HG03196 (cell line): ENCODE measurements at regions not wholly inside any gene's neighbourhood (a gene's known extent, or its start where the extent isn't known, plus 50 kb on each side); places are given as distances from the start of the nearest gene placed in this dataset.

Source experiments
- ATAC-seq: cut with Tn5 transposase; IDR thresholded peaks from one replicate; pipeline ENCODE4 v1.9.1; 2021; ENCODE audit not compliant: unreplicated experiment

DNA sequence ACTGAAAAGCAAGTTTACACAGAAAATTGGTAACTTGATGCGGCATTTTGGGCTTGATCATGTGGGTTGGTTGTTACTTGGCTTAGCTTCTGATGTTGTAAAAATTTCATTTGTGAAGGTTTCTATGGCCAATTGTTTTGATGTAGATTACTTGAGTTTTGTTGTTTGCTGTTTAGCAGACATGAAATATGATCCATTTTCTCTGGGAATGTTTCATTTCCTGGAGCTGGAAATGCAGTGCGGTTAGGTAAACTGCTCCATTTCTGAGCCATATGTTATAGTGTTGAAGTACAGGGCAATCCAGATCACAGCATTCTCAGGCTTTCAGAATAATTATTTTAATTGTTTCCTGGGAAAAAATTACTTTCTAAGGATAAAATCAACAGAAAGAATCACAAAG, 396.9 kb downstream of the ENC1 start:
- ATAC-seq: no peak

DNA sequence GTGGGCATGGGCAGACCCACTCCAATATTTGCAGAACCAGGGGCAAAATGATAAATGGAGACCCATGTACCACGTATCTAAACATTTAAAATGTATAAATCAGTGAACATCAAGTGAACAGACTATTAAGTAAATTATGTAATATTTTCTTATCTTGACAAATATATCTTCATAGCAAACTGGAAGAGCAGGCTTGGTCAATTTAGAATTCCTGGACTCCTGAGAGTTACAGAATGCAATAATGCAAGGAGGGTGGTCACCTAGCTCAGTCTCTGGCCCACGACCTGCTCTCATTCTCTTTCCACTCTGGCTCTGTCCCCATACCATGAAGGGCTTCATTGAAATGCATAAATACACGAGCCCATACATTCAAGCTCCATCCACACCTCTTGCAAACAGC, 398.0 kb downstream of the ENC1 start:
- no peak for ATAC-seq

DNA sequence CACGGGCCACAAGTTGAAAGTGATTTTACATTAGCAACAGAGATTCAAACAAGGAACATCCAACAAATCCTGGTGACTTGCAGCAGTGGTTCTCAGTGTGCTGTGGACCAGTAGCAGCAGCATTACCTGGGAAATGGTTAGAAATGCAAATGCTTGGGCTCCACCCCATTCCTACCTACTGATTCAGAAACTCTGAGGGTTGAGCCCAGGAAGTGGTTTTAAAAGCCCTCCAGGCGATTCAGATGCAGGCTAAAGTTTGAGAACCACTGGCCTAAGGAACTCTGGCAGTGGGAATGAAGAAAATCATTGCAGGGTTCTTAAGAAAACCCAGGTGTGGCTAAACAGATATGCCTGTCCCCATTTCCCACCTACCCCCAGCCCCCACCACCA, 398.8 kb downstream of the ENC1 start:
- ATAC-seq: no peak

GRCh38 chr5:74240783-74241750, 399.5 kb downstream of the ENC1 start:
- ATAC-seq: no peak

GRCh38 chr5:74239261-74239660, 401.3 kb downstream of the ENC1 start:
- ATAC-seq: no peak

- ATAC-seq: no peak
Observed at GRCh38 chr5:74237571-74238145, 402.9 kb downstream of the ENC1 start.

- no peak for ATAC-seq
Observed at GRCh38 chr5:74235552-74235951, 405.0 kb downstream of the ENC1 start.

DNA sequence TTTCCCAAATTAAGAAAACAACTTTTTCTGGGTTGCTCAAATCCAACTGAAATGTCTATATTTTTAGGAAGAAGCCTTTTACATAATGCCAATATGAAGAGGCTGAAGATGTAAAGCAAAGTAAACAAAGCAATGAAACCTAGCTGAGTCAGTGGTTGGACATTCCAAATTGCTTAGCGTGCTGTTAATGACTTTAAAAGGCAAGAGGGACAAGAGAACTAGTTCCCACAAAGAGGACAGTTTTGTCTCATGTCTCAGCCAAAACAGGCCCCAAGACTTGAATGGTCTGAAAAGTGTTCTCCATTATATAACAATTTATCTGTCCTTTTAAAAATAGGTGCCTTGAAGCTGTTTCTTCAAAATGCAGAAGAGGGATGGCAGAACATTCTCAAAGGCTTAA, 407.0 kb downstream of the ENC1 start:
- no peak for ATAC-seq

GRCh38 chr5:74233091-74233490, 407.4 kb downstream of the ENC1 start:
- no peak for ATAC-seq

DNA sequence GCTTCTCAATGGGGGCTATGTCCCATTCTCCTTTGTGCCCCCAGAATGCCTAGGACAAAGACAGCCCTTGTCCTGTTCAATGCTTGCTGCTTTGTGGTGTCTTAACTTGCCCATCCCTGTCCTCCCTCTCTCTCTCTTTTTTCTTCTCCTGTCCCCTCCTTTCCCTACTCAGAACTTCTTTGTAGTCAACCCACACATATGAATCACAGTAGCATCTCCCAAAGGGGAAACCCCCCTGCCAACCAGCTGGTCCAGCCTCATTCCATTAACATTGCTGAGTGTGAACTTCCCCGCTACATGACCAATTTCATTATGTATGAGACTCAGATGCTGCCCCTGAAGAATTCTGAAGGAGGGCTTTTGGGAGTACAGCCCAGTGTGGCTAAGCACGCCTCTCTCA, 408.3 kb downstream of the ENC1 start:
- no peak for ATAC-seq

- no peak for ATAC-seq
Observed at GRCh38 chr5:74231697-74232096, 408.8 kb downstream of the ENC1 start.

DNA sequence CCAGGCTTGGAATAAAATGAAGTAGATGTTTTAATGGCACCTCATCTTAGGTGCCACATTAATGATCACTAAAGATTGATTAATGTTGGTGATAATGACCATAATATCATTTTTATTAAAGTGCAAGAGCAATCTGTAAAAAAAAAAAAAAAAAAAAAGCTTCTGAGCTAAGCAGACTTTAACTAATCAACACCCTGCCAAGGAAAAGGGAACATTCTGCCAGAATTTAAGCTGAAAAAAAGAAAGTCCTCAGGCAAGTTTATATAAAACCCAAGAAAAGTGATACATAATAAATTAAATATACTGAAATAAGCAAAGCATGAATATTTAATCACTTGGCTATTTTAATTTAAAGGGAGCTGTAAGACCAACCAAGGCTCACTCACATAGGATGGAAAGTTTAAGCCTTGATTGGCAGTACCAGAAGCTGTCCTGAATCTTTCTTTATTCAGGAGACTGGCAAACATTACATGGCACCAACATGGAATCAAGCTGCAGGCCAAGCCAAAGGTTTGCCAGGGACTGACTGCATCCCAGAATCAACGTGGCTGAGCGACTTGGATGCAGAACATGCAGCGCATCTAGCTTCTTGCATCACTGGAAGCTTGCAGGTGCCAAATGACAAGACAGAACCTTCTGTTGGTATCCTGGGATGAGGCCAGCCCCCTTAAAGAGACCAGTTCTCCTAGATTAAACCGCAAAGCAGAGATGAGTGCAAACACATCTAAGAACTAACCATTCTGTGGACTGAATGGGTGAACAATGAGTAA, 413.6 kb downstream of the ENC1 start:
- ATAC-seq: no peak

GRCh38 chr5:74225587-74225986, 414.9 kb downstream of the ENC1 start:
- ATAC-seq: no peak

GRCh38 chr5:74224331-74224730, 416.2 kb downstream of the ENC1 start:
- no peak for ATAC-seq

DNA sequence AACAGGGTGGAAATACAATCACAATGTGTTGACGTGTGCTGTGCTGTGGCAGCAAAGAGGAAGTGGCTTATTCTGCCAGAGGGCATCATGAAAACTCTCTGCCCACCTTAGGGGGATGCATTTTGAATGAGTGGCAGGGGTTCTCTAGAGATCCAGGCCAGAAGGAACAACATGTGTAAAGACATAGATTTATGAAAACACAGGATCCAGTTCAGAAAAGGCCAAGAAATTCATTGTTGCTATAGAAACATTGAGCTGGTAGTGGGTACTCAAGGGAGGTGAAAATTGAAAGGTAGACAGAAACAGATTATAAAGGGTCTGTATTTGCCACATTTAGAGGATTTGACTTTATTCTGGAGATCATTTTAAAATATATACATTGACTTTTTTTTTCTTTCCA, 417.7 kb downstream of the ENC1 start:
- no peak for ATAC-seq

GRCh38 chr5:74221413-74221812, 419.1 kb downstream of the ENC1 start:
- no peak for ATAC-seq

GRCh38 chr5:74216012-74216411, 424.5 kb downstream of the ENC1 start:
- ATAC-seq: no peak

GRCh38 chr5:74212336-74212735, 428.2 kb downstream of the ENC1 start:
- ATAC-seq: no peak

DNA sequence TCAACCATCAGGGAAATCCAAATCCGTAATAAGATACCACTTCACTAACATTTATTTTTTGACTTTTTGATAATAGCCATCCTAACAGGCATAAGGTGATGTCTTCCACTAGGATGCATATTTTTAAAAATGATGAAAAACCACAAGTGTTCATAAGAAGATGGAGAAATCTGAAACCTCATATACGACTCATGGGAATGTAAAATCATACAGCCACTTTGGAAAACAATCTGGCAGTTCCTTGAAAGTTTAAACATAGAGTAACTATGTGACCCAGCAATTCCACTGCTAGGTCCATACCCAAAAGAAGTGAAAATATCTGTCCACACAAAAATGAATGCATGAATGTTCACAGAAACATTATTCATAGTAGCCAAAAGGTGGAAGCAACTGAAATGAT, 431.0 kb downstream of the ENC1 start:
- ATAC-seq: no peak

GRCh38 chr5:74206579-74207550, 433.7 kb downstream of the ENC1 start:
- no peak for ATAC-seq
